ENCODE measurements at regions not wholly inside any gene's neighbourhood (a gene's known extent, or its start where the extent isn't known, plus 50 kb on each side); places are given as distances from the start of the nearest gene placed in this dataset.

DNA sequence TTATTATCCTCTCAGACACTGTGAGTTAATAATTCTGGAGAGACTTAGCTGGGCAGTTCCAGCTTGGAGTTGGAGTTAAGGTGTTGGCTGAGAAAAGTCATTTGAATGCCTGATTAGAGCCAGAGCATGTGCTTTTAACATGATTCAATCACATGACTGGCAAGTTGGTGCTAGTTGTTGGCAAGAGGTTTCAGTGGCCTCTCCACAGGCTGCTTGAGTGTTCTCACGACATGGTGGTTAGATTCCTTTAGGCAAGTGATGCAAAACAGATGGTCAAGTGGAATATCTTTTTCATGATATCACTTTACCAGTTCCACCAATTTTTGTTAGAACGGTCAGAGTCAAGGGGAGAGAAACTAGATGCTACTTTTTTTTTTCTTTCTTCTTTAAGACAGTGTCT lies 262.7 kb upstream of the FN1 start:
- no peak for TF ChIP-seq POLR2AphosphoS5 (IDR thresholded peaks at IDR 0.05; ENCODE audit: low read depth)
- TF ChIP-seq, protein P1, sequence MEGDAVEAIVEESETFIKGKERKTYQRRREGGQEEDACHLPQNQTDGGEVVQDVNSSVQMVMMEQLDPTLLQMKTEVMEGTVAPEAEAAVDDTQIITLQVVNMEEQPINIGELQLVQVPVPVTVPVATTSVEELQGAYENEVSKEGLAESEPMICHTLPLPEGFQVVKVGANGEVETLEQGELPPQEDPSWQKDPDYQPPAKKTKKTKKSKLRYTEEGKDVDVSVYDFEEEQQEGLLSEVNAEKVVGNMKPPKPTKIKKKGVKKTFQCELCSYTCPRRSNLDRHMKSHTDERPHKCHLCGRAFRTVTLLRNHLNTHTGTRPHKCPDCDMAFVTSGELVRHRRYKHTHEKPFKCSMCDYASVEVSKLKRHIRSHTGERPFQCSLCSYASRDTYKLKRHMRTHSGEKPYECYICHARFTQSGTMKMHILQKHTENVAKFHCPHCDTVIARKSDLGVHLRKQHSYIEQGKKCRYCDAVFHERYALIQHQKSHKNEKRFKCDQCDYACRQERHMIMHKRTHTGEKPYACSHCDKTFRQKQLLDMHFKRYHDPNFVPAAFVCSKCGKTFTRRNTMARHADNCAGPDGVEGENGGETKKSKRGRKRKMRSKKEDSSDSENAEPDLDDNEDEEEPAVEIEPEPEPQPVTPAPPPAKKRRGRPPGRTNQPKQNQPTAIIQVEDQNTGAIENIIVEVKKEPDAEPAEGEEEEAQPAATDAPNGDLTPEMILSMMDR (IDR thresholded peaks at IDR 0.05; ENCODE audit: insufficient read depth, low read length): no peak
- no peak for TF ChIP-seq GABPA (IDR thresholded peaks at IDR 0.05; ENCODE audit: low read depth)
- TF ChIP-seq, protein P2, sequence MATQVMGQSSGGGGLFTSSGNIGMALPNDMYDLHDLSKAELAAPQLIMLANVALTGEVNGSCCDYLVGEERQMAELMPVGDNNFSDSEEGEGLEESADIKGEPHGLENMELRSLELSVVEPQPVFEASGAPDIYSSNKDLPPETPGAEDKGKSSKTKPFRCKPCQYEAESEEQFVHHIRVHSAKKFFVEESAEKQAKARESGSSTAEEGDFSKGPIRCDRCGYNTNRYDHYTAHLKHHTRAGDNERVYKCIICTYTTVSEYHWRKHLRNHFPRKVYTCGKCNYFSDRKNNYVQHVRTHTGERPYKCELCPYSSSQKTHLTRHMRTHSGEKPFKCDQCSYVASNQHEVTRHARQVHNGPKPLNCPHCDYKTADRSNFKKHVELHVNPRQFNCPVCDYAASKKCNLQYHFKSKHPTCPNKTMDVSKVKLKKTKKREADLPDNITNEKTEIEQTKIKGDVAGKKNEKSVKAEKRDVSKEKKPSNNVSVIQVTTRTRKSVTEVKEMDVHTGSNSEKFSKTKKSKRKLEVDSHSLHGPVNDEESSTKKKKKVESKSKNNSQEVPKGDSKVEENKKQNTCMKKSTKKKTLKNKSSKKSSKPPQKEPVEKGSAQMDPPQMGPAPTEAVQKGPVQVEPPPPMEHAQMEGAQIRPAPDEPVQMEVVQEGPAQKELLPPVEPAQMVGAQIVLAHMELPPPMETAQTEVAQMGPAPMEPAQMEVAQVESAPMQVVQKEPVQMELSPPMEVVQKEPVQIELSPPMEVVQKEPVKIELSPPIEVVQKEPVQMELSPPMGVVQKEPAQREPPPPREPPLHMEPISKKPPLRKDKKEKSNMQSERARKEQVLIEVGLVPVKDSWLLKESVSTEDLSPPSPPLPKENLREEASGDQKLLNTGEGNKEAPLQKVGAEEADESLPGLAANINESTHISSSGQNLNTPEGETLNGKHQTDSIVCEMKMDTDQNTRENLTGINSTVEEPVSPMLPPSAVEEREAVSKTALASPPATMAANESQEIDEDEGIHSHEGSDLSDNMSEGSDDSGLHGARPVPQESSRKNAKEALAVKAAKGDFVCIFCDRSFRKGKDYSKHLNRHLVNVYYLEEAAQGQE (IDR thresholded peaks at IDR 0.05; ENCODE audit: insufficient replicate concordance, low read depth): no peak

Data from HL-60 (cell line).